OCI-LY1 (cell line): ENCODE measurements at regions not wholly inside any gene's neighbourhood (a gene's known extent, or its start where the extent isn't known, plus 50 kb on each side); places are given as distances from the start of the nearest gene placed in this dataset.

Experiments
- EZH2 ChIP-seq: fragments of 200-600 bp; sonication (generic), shearing (Covaris generic); IDR thresholded peaks from 2 replicates; pipeline ENCODE4 v1.8.0; 2017; ENCODE audit warnings: borderline replicate concordance, mixed run types, mild to moderate bottlenecking, antibody characterized with exemption, low read length, moderate library complexity, mixed read lengths
- TF ChIP-seq, protein P1 (sequence below): fragments of 200-600 bp; sonication (generic), shearing (Covaris generic); IDR thresholded peaks from 2 replicates; pipeline ENCODE4 v1.5.1; 2017; ENCODE audit warnings: mild to moderate bottlenecking, antibody characterized with exemption, low read length, moderate library complexity, mixed read lengths

DNA sequence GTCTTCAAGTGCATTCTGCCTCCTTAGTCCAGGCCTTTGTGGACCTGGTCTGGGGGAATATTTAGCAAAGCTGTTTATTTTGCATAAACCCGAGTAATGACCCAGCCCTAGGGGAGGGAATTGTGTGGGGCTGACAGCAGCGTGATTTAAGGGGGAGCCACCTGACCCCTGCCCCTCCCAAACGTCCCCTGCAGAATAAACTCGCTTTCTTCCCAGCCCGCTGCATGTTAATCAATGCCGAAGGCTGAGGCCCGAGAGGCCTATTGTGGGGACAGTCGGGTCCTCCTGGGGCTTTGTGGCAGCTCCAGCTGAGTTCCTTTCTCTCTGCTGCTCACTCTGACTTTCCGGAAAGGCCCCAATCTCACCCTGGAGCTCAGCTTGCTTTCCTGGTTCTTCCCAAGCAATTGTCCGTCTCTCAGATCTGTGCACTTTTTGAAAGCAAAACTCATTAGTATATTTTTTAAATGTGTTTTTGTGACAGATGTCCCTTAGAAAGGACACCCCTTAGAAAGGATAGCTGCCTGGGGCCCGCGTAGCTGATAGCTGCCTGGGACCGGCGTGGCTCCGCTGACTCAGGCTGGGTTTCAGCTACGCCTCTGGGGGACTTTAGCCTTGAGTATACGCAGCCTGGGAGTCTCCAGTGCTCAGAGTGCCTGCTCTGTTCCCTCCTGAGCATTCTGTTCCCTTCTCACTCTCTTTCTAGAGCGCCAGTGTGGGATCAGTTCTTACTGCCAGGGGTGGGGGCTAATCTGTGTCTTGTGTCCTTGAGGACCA lies 158.3 kb downstream of the GLI2 start:
- TF ChIP-seq, protein P1, sequence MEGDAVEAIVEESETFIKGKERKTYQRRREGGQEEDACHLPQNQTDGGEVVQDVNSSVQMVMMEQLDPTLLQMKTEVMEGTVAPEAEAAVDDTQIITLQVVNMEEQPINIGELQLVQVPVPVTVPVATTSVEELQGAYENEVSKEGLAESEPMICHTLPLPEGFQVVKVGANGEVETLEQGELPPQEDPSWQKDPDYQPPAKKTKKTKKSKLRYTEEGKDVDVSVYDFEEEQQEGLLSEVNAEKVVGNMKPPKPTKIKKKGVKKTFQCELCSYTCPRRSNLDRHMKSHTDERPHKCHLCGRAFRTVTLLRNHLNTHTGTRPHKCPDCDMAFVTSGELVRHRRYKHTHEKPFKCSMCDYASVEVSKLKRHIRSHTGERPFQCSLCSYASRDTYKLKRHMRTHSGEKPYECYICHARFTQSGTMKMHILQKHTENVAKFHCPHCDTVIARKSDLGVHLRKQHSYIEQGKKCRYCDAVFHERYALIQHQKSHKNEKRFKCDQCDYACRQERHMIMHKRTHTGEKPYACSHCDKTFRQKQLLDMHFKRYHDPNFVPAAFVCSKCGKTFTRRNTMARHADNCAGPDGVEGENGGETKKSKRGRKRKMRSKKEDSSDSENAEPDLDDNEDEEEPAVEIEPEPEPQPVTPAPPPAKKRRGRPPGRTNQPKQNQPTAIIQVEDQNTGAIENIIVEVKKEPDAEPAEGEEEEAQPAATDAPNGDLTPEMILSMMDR, result no peak
- TF ChIP-seq EZH2, result no peak
